NCI-H2081 (cell line): ENCODE measurements at regions not wholly inside any gene's neighbourhood (a gene's known extent, or its start where the extent isn't known, plus 50 kb on each side); places are given as distances from the start of the nearest gene placed in this dataset.

ENCODE experiments used
- DNase-seq, 2 experiments: peaks; one replicate each; lab custom pipeline; 2025; lab: John Stamatoyannopoulos, UW

DNA sequence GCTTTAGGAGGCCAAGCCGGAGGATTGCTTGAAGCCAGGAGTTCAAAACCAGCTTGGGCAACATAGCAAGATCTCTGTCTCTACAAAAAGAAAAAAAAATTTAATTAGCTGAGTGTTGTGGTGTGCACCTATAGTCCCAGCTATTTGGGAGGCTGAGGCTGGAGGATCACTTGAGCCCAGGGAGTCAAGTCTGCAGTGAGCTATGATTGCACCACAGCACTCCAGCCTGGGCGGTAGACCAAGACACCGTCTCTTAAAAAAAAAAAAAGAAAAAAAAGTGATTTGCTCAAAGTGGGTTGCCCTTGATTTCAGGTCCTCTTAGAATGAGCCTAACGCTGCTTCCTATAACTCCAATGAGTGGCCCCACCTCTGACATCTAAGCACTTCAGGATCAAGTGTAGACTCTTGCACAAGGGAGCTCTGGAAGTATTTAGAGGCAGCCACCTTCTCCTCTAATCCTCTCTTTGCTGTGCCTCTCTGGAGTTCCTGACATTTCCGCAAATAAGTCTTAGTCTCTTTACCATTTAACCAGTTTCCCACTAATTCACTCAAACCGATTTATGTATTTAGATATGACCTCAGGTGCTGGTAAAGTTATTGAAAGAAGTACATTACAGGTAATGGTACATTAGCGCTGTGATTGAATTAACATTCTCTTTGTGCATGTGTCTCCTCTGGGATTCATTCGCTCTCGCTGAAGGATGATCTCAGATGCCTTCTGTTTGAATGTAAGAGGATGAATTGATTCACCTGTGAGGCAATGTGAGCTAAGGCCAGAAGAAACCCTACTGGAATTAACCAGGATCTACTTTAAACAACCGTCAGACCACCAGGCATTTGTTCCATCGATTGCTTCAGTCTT, 60.8 kb upstream of the CELF2 start:
- no peak for DNase-seq

DNA sequence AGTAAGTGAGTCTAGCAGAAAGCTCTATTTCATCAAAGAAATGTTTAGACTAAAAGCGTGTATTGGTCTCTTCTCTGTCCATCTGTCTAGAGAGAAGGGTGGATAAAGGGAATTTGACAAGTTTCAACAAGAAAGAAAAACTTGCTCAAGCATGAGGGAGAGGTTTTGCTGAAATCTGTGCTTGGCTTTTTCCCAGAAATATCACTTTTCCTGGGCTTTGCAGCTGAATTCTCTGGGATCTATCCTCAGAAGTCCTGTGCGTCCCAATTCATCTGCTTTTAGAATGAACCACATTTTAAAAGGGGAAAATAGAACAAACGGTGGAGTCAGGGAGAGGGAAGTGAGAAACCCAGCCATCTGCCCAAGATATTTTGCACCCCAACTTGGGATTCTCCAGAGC, 59.6 kb upstream of the CELF2 start:
- DNase-seq: no peak

- DNase-seq: no peak
These were observed 58.0 kb upstream of the CELF2 start for GRCh38 chr10:10959666-10960065.

DNA sequence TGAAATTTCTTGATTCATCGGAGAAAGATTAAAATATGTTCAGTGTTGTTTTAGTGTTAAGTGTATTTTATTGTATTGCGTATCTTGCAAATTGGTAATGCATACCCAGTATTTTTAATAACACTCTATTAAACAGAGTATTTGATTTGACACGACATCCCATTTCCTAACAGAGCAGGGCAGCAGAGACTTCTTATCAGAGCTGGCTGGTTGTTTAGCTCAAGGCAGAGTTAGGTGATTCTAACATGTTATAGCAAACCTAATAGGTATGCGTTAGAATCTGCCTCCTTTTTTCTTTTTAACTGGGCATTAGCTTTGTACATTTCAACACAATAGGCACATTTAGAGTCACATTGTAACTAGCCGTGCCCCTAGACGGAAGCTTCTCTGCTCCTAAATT, 57.1 kb upstream of the CELF2 start:
- no peak for DNase-seq

DNA sequence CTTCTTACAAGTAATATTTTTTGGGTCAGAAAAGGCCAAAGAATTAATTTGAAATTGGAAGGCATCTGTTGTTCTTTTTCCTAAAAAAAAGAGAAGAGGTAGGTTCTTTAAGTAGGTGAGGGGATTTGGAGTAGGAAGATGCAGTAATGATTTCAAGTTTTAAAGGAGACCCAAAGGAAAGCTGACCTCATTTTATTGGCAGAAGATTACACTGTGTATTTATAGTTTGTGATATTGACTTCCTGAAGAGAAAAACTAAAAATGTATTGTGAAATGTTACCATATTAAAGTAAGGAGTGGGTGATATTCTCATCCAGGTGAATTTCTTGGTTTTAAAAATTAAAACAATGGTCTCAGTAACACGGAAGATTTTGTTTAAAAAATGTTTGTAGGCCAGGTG, 56.6 kb upstream of the CELF2 start:
- DNase-seq: no peak

GRCh38 chr10:10967029-10967428, 50.6 kb upstream of the CELF2 start:
- DNase-seq: no peak

- DNase-seq: no peak
These were observed 50.0 kb upstream of the CELF2 start for GRCh38 chr10:10967581-10968256.
